K562 (cell line): ENCODE measurements at regions not wholly inside any gene's neighbourhood (a gene's known extent, or its start where the extent isn't known, plus 50 kb on each side); places are given as distances from the start of the nearest gene placed in this dataset.

ENCODE experiments used
- ATAC-seq: fragments of 200-7000 bp; cut with Tn5 transposase; 3 replicates; pipeline ENCODE4 v1.9.1; 2020; ENCODE audit warnings: moderate library complexity
- BruUV-seq: library from RNA; stranded (reverse); fragments of 400-500 nt; replicated peaks from 2 replicates; lab custom pipeline; 2021; lab: Mats Ljungman, UMichigan
- CTCF ChIA-PET: fragments of 300-600 bp; formaldehyde crosslinking; extraction: SDS; loops from one replicate; lab custom pipeline; 2021; ENCODE audit warnings: low intra/inter-chr PET ratio; lab: Yijun Ruan, JAX
- POLR2A ChIA-PET: fragments of 300-600, 350-650 bp; sonication (Branson Sonifier 250); formaldehyde crosslinking; extraction: SDS; loops from one replicate; lab custom pipeline; 2021; ENCODE audit warnings: antibody characterized with exemption, inconsistent platforms; lab: Yijun Ruan, JAX
- DNase-seq, 4 experiments: peaks; one replicate each; pipeline versions ENCODE4 v3.0.0 to v3.0.0-alpha.2; 2011 to 2018; ENCODE audit warnings: low spot score in 3 of 4, mixed read lengths in 3 of 4; ENCODE audit errors: extremely low read depth in 1 of 4
- FAIRE-seq: peaks from 2 replicates; lab custom pipeline; 2011; peaks lifted over from hg19 to GRCh38; lab: Jason Lieb, UNC
- H2AFZ ChIP-seq: 2 replicates; pipeline ENCODE4 v1.6.0; 2011; ENCODE audit warnings: low read depth, low read length, control low read depth, inconsistent platforms
- H3K27ac ChIP-seq: fragments of 200-600 bp; 3 replicates; pipeline ENCODE4 v1.8.0; 2011; ENCODE audit warnings: low read depth, mild to moderate bottlenecking, control low read depth, inconsistent platforms, low read length, moderate library complexity, mixed read lengths; ENCODE audit errors: extremely low read depth
- H3K27me3 ChIP-seq, 2 experiments: fragments of 300-600 bp in 1 of 2; 2 replicates in 1 of 2; 3 replicates in 1 of 2; pipeline versions ENCODE4 v1.6.0 to v1.8.0; 2011; ENCODE audit warnings: inconsistent platforms in 2 of 2, low read length in 2 of 2, mild to moderate bottlenecking in 1 of 2, mixed read lengths in 1 of 2, moderate library complexity in 1 of 2; ENCODE audit not compliant: control insufficient read depth in 2 of 2, insufficient read depth in 2 of 2
- H3K36me3 ChIP-seq: fragments of 300-600 bp; 3 replicates; pipeline ENCODE4 v1.8.0; 2011; ENCODE audit warnings: mild to moderate bottlenecking, low read length, inconsistent platforms; ENCODE audit not compliant: control insufficient read depth, insufficient read depth
- H3K4me1 ChIP-seq, 2 experiments: fragments of 200-600 bp in 1 of 2; replicated peaks in 1 of 2; 2 replicates in 1 of 2; 3 replicates in 1 of 2; pipeline versions ENCODE4 v1.5.1 to v1.8.0; 2011; ENCODE audit warnings: inconsistent platforms in 2 of 2, low read length in 2 of 2, mild to moderate bottlenecking in 1 of 2, mixed read lengths in 1 of 2, moderate library complexity in 1 of 2; ENCODE audit not compliant: control insufficient read depth in 2 of 2, insufficient read depth in 2 of 2
- H3K4me2 ChIP-seq: 2 replicates; pipeline ENCODE4 v1.6.1; 2011; ENCODE audit warnings: low read length, control low read depth, inconsistent platforms, mixed read lengths; ENCODE audit not compliant: insufficient read depth
- H3K4me3 ChIP-seq: fragments of 200-600 bp; sonication (generic), shearing (Covaris generic); 2 replicates; pipeline ENCODE4 v1.5.1; 2016; ENCODE audit warnings: control low read depth, inconsistent platforms
- H3K79me2 ChIP-seq: fragments of 200-600 bp; 3 replicates; pipeline ENCODE4 v1.8.0; 2011; ENCODE audit warnings: low read length, inconsistent platforms; ENCODE audit not compliant: control insufficient read depth, insufficient read depth
- H3K9ac ChIP-seq, 2 experiments: 2 replicates each; pipeline versions ENCODE4 v1.6.0 to v1.6.1; 2011; ENCODE audit warnings: low read depth in 2 of 2, low read length in 2 of 2, control low read depth in 1 of 2, inconsistent platforms in 1 of 2, mild to moderate bottlenecking in 1 of 2, mixed read lengths in 1 of 2; ENCODE audit not compliant: insufficient read depth in 1 of 2
- H3K9me1 ChIP-seq: one replicate; pipeline ENCODE4 v1.6.0; 2011; ENCODE audit warnings: inconsistent platforms, mild to moderate bottlenecking, low read length, moderate library complexity; ENCODE audit not compliant: control insufficient read depth, insufficient read depth
- H3K9me3 ChIP-seq: replicated peaks from 2 replicates; pipeline ENCODE4 v1.5.1; 2011; ENCODE audit warnings: low read depth, low read length, inconsistent platforms; ENCODE audit not compliant: control insufficient read depth, insufficient read depth
- H4K20me1 ChIP-seq: replicated peaks from 2 replicates; pipeline ENCODE4 v1.6.1; 2011; ENCODE audit warnings: low read length, inconsistent platforms, mixed read lengths; ENCODE audit not compliant: control insufficient read depth, insufficient read depth
- COPS2 ChIP-seq: fragments of 450-650 bp; conservative IDR thresholded peaks from 2 replicates; pipeline ENCODE4 v1.6.1; 2016; ENCODE audit warnings: mild to moderate bottlenecking, moderate library complexity
- EZH2 ChIP-seq: IDR thresholded peaks from 2 replicates; pipeline ENCODE4 v1.6.1; 2012; ENCODE audit warnings: low read depth, mild to moderate bottlenecking, inconsistent platforms, low read length, borderline replicate concordance
- FOXP4 ChIP-seq: sonication (generic); formaldehyde crosslinking; IDR thresholded peaks from 2 replicates; pipeline ENCODE4 v1.8.0; 2022; ENCODE audit warnings: mild to moderate bottlenecking, missing genetic modification reagents, borderline replicate concordance
- HSF4 ChIP-seq: fragments of 250-450 bp; sonication (Bioruptor Pico); IDR thresholded peaks from 2 replicates; pipeline ENCODE4 v2.1.2; 2022; ENCODE audit warnings: mild to moderate bottlenecking, moderate library complexity, borderline replicate concordance
- NCOA1 ChIP-seq: fragments of 450-650 bp; IDR thresholded peaks from 2 replicates; pipeline ENCODE4 v1.6.1; 2016; ENCODE audit warnings: low read depth
- NCOA4 ChIP-seq: fragments of 450-650 bp; IDR thresholded peaks from 2 replicates; pipeline ENCODE4 v1.6.1; 2018; ENCODE audit warnings: mild to moderate bottlenecking; ENCODE audit not compliant: partially characterized antibody
- PHB2 ChIP-seq: fragments of 450-650 bp; IDR thresholded peaks from 2 replicates; pipeline ENCODE4 v1.6.1; 2017; ENCODE audit warnings: low read depth
- ZBTB1 ChIP-seq: sonication (generic); formaldehyde crosslinking; IDR thresholded peaks from 2 replicates; pipeline ENCODE4 v1.8.1; 2023; ENCODE audit warnings: missing genetic modification reagents, low read depth, mild to moderate bottlenecking, borderline replicate concordance
- ZC3H4 ChIP-seq: sonication (generic); formaldehyde crosslinking; IDR thresholded peaks from 2 replicates; pipeline ENCODE4 v1.9.0; 2021; ENCODE audit warnings: missing genetic modification reagents, borderline replicate concordance
- ZNF133 ChIP-seq: fragments of 250-450 bp; sonication (Bioruptor Pico); IDR thresholded peaks from 2 replicates; pipeline ENCODE4 v1.4.0; 2020; ENCODE audit warnings: mild to moderate bottlenecking
- WGBS: fragments of 100-300 bp; shearing (Covaris generic); methylation state at CpG from one replicate; pipeline ENCODE4 v1.1.6; 2016; ENCODE audit warnings: low coverage, mixed read lengths; ENCODE audit not compliant: insufficient coverage; ENCODE audit errors: missing lambda C conversion rate; 5-methylcytosine and 5-hydroxymethylcytosine counted together
- in situ Hi-C: fragments of 300-500 bp; cut with MboI; formaldehyde crosslinking; loops from 4 replicates; pipeline ENCODE4 v1.15.0; 2018; ENCODE audit warnings: inconsistent platforms, mixed read lengths
- intact Hi-C: fragments of 100-400 bp; cut with micrococcal nuclease; formaldehyde crosslinking; loops from 2 replicates; pipeline ENCODE4 v1.14.2; 2022
- TF ChIP-seq, protein P1 (sequence below): fragments of 450-650 bp; formaldehyde crosslinking; IDR thresholded peaks from 2 replicates; pipeline ENCODE4 v1.4.0; 2022; ENCODE audit warnings: missing genetic modification characterization
- TF ChIP-seq, protein P2 (sequence below): fragments of 450-650 bp; IDR thresholded peaks from 2 replicates; pipeline ENCODE4 v1.6.1; 2018; ENCODE audit warnings: mild to moderate bottlenecking, low read depth; ENCODE audit not compliant: partially characterized antibody

DNA sequence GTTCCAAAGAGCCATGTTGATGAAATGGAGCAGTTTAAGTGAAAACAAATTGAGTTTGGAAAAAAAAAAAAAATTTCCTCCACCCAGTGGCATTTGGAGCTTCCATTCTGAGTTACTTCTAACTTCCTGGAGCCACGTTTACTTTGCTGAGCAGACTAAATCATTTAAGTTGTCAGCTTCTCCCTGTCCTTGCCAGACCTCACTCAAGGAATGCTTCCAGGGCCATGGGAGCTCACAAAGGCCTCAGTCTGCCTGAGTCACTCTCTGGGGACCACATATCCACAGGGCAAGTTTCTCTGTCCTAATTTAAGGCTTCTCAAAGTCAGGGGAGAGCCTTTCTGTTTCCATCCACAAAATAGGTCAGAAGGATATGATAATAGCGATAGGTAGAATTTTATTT, 210.3 kb upstream of the TNC start:
- H3K4me1 ChIP-seq, result no peaks in the 10 kb centered on the region
- FAIRE-seq (no peak), DNase-seq (no peak), ATAC-seq (no peak)
- H2AFZ ChIP-seq, result no peak overlapping the region
- no peak overlapping the region for H3K9ac ChIP-seq
- no peak overlapping the region for H3K4me3 ChIP-seq
- no peak overlapping the region for H3K4me2 ChIP-seq
- WGBS, result 0% methylated on average over 2 of the region's 2 CpGs
- no peaks in the 10 kb centered on the region for H3K27me3 ChIP-seq
- TF ChIP-seq FOXP4 (CRISPR knock-in tag), result no peak
- TF ChIP-seq PHB2, result no peak
- no peak for TF ChIP-seq HSF4 (CRISPR knock-in tag)
- no peak for TF ChIP-seq ZC3H4 (CRISPR knock-in tag)
- TF ChIP-seq, protein P1, sequence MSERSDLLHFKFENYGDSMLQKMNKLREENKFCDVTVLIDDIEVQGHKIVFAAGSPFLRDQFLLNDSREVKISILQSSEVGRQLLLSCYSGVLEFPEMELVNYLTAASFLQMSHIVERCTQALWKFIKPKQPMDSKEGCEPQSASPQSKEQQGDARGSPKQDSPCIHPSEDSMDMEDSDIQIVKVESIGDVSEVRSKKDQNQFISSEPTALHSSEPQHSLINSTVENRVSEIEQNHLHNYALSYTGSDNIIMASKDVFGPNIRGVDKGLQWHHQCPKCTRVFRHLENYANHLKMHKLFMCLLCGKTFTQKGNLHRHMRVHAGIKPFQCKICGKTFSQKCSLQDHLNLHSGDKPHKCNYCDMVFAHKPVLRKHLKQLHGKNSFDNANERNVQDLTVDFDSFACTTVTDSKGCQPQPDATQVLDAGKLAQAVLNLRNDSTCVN (CRISPR knock-in tag), result no peak
- TF ChIP-seq NCOA1, result no peak
- TF ChIP-seq, protein P2, sequence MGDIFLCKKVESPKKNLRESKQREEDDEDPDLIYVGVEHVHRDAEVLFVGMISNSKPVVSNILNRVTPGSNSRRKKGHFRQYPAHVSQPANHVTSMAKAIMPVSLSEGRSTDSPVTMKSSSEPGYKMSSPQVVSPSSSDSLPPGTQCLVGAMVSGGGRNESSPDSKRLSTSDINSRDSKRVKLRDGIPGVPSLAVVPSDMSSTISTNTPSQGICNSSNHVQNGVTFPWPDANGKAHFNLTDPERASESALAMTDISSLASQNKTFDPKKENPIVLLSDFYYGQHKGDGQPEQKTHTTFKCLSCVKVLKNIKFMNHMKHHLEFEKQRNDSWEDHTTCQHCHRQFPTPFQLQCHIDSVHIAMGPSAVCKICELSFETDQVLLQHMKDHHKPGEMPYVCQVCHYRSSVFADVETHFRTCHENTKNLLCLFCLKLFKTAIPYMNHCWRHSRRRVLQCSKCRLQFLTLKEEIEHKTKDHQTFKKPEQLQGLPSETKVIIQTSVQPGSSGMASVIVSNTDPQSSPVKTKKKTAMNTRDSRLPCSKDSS, result no peak
- TF ChIP-seq NCOA4, result no peak
- TF ChIP-seq ZBTB1 (CRISPR knock-in tag), result no peak
- no peak for TF ChIP-seq ZNF133 (CRISPR knock-in tag)
- no peak for TF ChIP-seq EZH2
- no peak for TF ChIP-seq COPS2
- no peaks in the 10 kb centered on the region for H4K20me1 ChIP-seq
- H3K9me3 ChIP-seq, result no peaks in the 10 kb centered on the region; the same call in 1 of the 2 replicates
- H3K9me1 ChIP-seq, result no peaks in the 10 kb centered on the region
- BruUV-seq, result no TSS peak
- H3K36me3 ChIP-seq, result no peaks in the 10 kb centered on the region
- H3K27ac ChIP-seq, result no peak overlapping the region
- CTCF ChIA-PET, result no interaction called here
- in situ Hi-C loops (no loop called here), intact Hi-C loops (no loop called here)
- H3K79me2 ChIP-seq, result no peaks in the 10 kb centered on the region
- POLR2A ChIA-PET, result interaction anchor here (0.5 kb wide), 1 partner anchor 319 kb away, joined by 3 read pairs; no protein-coding TSS in a partner anchor
